A673 (cell line): ENCODE measurements at regions not wholly inside any gene's neighbourhood (a gene's known extent, or its start where the extent isn't known, plus 50 kb on each side); places are given as distances from the start of the nearest gene placed in this dataset.

ENCODE experiments used
- CTCF ChIP-seq: fragments of 300-800, 200-600 bp; sonication (generic); conservative IDR thresholded peaks from 2 replicates; pipeline ENCODE4 v1.5.1; 2017; ENCODE audit warnings: low read depth, mild to moderate bottlenecking, antibody characterized with exemption, low read length, moderate library complexity, mixed read lengths
- EZH2 ChIP-seq: fragments of 200-600 bp; sonication (generic); IDR thresholded peaks from 2 replicates; pipeline ENCODE4 v1.6.1; 2017; ENCODE audit warnings: borderline replicate concordance, low read depth, mild to moderate bottlenecking, mixed read lengths, antibody characterized with exemption, low read length; ENCODE audit not compliant: poor library complexity, severe bottlenecking

GRCh38 chr3:159923336-159923735 is 65.3 kb upstream of the IL12A start:
- TF ChIP-seq EZH2 = no peak
- TF ChIP-seq CTCF = no peak
